OCI-LY3 (cell line): ENCODE measurements at regions not wholly inside any gene's neighbourhood (a gene's known extent, or its start where the extent isn't known, plus 50 kb on each side); places are given as distances from the start of the nearest gene placed in this dataset.
A peak's percentile ranks its signal among the peaks of the same experiment; 100 is the strongest.

Experiments
- H2AFZ ChIP-seq: fragments of 200-600, 300-600 bp; shearing (Covaris generic); 2 replicates; pipeline ENCODE4 v1.6.0; 2014; ENCODE audit warnings: antibody characterized with exemption, low read depth, low read length
- H3K27ac ChIP-seq: fragments of 200-600, 300-600 bp; sonication (generic); 2 replicates; pipeline ENCODE4 v1.5.1; 2014; ENCODE audit warnings: mild to moderate bottlenecking, low read length, moderate library complexity, mixed read lengths
- H3K27me3 ChIP-seq: fragments of 200-600, 300-600 bp; sonication (generic); 2 replicates; pipeline ENCODE4 v1.6.1; 2014; ENCODE audit warnings: low read depth, low read length, mixed read lengths
- H3K36me3 ChIP-seq: fragments of 200-600, 300-600 bp; sonication (generic); replicated peaks from 2 replicates; pipeline ENCODE3; 2014; ENCODE audit warnings: low read depth, low read length, mixed read lengths
- H3K4me1 ChIP-seq: fragments of 300-600, 200-600 bp; sonication (generic); 2 replicates; pipeline ENCODE4 v1.6.1; 2014; ENCODE audit warnings: low read length, mixed read lengths
- H3K4me2 ChIP-seq: fragments of 200-600, 300-600 bp; sonication (generic); 2 replicates; pipeline ENCODE4 v1.6.1; 2014; ENCODE audit warnings: low read length, mixed read lengths
- H3K4me3 ChIP-seq: fragments of 300-600, 200-600 bp; sonication (generic); 2 replicates; pipeline ENCODE4 v1.5.1; 2014; ENCODE audit warnings: antibody characterized with exemption, mild to moderate bottlenecking, low read length, moderate library complexity
- H3K79me2 ChIP-seq: fragments of 300-600, 200-600 bp; shearing (Covaris generic); 2 replicates; pipeline ENCODE4 v1.6.1; 2014; ENCODE audit warnings: mild to moderate bottlenecking, low read length, mixed read lengths
- H3K9ac ChIP-seq: fragments of 300-600, 200-600 bp; shearing (Covaris generic); 2 replicates; pipeline ENCODE4 v1.6.0; 2014; ENCODE audit warnings: mild to moderate bottlenecking, low read length, moderate library complexity
- H3K9me3 ChIP-seq: fragments of 200-600, 300-600 bp; shearing (Covaris generic); 2 replicates; pipeline ENCODE4 v1.6.1; 2014; ENCODE audit warnings: low read length, mixed read lengths; ENCODE audit not compliant: insufficient read depth
- H4K20me1 ChIP-seq: fragments of 200-600, 300-600 bp; sonication (generic); 2 replicates; pipeline ENCODE4 v1.6.1; 2016; ENCODE audit warnings: low read length, mixed read lengths; ENCODE audit not compliant: insufficient read depth
- EZH2phosphoT487 ChIP-seq: fragments of 200-600 bp; shearing (Covaris generic); IDR thresholded peaks from 2 replicates; pipeline ENCODE4 v1.6.1; 2018; ENCODE audit warnings: antibody characterized with exemption, mixed run types, low read depth
- TF ChIP-seq, protein P1 (sequence below): fragments of 200-600, 300-600 bp; sonication (generic); IDR thresholded peaks from 2 replicates; pipeline ENCODE4 v1.5.1; 2014; ENCODE audit warnings: antibody characterized with exemption, low read length, low read depth

DNA sequence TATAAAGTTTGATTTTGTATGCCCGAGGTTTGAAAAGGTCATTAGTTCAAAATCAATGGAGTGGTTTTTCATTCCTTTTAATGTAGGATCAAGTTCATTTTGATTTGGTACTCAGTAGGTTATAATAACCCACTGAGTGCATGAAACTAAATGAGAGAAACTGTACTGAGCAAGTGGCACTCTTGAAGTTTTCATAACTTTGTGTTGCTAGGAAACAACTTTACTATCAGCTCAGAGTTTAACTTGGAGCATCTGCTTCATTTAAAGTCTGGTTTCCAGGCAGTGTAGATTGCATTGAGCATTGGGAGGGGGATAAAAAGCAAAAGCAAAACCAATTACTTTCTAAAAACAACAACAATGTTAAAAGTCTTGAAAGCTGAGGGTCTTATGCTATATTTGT, 1361.6 kb upstream of the CHAC2 start:
- peaks cover 8% of the 10 kb centered on the region; the same call in 1 of the 2 replicates for H3K4me1 ChIP-seq
- no peak overlapping the region for H3K4me2 ChIP-seq
- H3K27me3 ChIP-seq, result no peaks in the 10 kb centered on the region
- H3K4me3 ChIP-seq, result no peak overlapping the region
- H2AFZ ChIP-seq, result no peak overlapping the region
- no peak for TF ChIP-seq EZH2phosphoT487
- TF ChIP-seq, protein P1, sequence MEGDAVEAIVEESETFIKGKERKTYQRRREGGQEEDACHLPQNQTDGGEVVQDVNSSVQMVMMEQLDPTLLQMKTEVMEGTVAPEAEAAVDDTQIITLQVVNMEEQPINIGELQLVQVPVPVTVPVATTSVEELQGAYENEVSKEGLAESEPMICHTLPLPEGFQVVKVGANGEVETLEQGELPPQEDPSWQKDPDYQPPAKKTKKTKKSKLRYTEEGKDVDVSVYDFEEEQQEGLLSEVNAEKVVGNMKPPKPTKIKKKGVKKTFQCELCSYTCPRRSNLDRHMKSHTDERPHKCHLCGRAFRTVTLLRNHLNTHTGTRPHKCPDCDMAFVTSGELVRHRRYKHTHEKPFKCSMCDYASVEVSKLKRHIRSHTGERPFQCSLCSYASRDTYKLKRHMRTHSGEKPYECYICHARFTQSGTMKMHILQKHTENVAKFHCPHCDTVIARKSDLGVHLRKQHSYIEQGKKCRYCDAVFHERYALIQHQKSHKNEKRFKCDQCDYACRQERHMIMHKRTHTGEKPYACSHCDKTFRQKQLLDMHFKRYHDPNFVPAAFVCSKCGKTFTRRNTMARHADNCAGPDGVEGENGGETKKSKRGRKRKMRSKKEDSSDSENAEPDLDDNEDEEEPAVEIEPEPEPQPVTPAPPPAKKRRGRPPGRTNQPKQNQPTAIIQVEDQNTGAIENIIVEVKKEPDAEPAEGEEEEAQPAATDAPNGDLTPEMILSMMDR, result no peak
- no peaks in the 10 kb centered on the region for H3K36me3 ChIP-seq
- H3K9ac ChIP-seq, result no peak overlapping the region
- no peak overlapping the region for H3K27ac ChIP-seq
- H4K20me1 ChIP-seq, result no peaks in the 10 kb centered on the region
- no peaks in the 10 kb centered on the region for H3K9me3 ChIP-seq
- H3K79me2 ChIP-seq, result no peaks in the 10 kb centered on the region

DNA sequence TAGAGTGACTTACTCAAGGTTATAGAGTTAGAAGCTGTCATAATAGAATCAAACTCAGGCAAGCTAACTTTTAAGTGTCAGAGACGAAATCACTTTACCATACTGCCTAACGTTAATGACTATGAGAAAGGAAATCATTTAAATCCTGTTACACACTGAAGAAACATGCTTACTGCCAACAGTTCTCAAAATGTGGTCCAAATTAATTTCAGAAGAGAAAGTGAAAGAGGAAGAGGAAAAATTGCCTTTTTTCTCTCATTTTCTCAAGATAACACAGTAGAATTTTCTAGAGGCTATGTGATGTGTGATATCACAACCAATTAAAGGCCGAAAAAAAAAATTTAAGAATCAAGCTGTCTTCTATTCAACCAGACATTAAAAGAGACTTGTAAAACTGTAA, 1362.7 kb upstream of the CHAC2 start:
- TF ChIP-seq, protein P1, result no peak
- TF ChIP-seq EZH2phosphoT487, result no peak
- Histone ChIP-seq H2AFZ (no peak overlapping the region), H3K4me3 (no peak overlapping the region), H4K20me1 (no peaks in the 10 kb centered on the region), H3K9ac (no peak overlapping the region), H3K27ac (no peak overlapping the region), H3K79me2 (no peaks in the 10 kb centered on the region), H3K4me1 (peaks cover 8% of the 10 kb centered on the region; the same call in 1 of the 2 replicates), H3K4me2 (peak overlapping the region; percentile 18; the same call in 1 of the 2 replicates), H3K36me3 (no peaks in the 10 kb centered on the region), H3K27me3 (no peaks in the 10 kb centered on the region), H3K9me3 (no peaks in the 10 kb centered on the region)

DNA sequence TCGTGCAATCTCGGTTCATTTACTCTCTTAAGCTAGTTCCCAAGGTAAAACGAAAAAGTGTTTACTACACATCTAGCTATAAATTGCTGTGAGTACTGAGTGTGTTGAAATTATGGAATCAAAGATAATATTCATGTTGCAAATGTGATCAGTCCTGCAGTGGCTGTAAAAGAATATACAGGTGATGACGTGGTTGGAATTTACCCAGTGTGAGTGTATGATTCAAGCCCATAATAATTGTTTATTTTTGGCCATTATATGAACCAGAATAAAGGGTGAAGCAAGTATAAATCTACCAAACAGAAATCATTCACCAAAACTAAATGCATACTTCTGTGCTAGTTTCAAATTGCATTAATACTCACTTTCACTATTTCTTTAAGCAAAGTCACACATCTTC, 1363.6 kb upstream of the CHAC2 start:
- H3K9ac ChIP-seq, result no peak overlapping the region
- H3K36me3 ChIP-seq, result no peaks in the 10 kb centered on the region
- no peak overlapping the region for H3K27ac ChIP-seq
- peaks cover 8% of the 10 kb centered on the region; the same call in 1 of the 2 replicates for H3K4me1 ChIP-seq
- TF ChIP-seq EZH2phosphoT487, result no peak
- TF ChIP-seq, protein P1, result no peak
- no peaks in the 10 kb centered on the region for H3K9me3 ChIP-seq
- H3K4me2 ChIP-seq, result no peak overlapping the region
- no peak overlapping the region for H3K4me3 ChIP-seq
- H3K27me3 ChIP-seq, result no peaks in the 10 kb centered on the region
- H4K20me1 ChIP-seq, result no peaks in the 10 kb centered on the region
- H3K79me2 ChIP-seq, result no peaks in the 10 kb centered on the region
- H2AFZ ChIP-seq, result no peak overlapping the region

DNA sequence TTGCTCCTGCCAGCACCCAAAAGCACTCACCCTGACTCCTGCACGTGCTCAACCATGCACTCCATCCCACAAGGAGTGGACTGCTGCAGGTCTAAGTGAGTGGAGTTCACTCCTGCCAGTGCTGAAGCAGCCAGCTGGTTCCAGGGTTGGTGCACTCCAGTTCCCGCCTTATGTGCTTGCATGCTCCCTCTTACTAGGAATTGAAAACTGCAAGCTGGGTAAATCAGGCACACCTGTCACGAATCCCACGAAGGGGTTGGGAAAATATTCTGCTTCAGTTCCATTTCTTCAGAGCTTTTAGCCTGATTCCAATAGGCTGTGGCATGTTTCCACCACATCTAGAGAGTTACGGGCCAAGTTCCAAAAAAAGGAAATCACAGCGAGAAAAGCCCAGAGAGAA, 1365.5 kb upstream of the CHAC2 start:
- Histone ChIP-seq H3K4me3 (no peak overlapping the region), H3K4me1 (peaks cover 8% of the 10 kb centered on the region; the same call in 1 of the 2 replicates), H3K9ac (no peak overlapping the region), H2AFZ (no peak overlapping the region), H3K27ac (no peak overlapping the region), H3K27me3 (no peaks in the 10 kb centered on the region), H3K9me3 (no peaks in the 10 kb centered on the region), H3K4me2 (no peak overlapping the region), H3K36me3 (no peaks in the 10 kb centered on the region), H3K79me2 (no peaks in the 10 kb centered on the region), H4K20me1 (no peaks in the 10 kb centered on the region)
- TF ChIP-seq EZH2phosphoT487, result no peak
- TF ChIP-seq, protein P1, result no peak
